BLaER1 treated with 17β-estradiol and CSF1 and Interleukin-3, amounts not matched to agents 10 nM and 100 nM (cell line): ENCODE measurements at regions not wholly inside any gene's neighbourhood (a gene's known extent, or its start where the extent isn't known, plus 50 kb on each side); places are given as distances from the start of the nearest gene placed in this dataset.

ENCODE experiments used
- H3K27ac ChIP-seq, 11 experiments: shearing (Covaris generic); formaldehyde crosslinking; 2 replicates each; pipeline ENCODE4 v1.8.1; 2022
- H3K27me3 ChIP-seq, 11 experiments: shearing (Covaris generic); formaldehyde crosslinking; 2 replicates each; pipeline ENCODE4 v1.8.1; 2022
- H3K36me3 ChIP-seq, 11 experiments: shearing (Covaris generic); formaldehyde crosslinking; 2 replicates each; pipeline ENCODE4 v1.8.1; 2022
- H3K4me1 ChIP-seq, 10 experiments: shearing (Covaris generic); formaldehyde crosslinking; 2 replicates each; pipeline ENCODE4 v1.8.1; 2022
- H3K4me2 ChIP-seq, 11 experiments: shearing (Covaris generic); formaldehyde crosslinking; 2 replicates each; pipeline ENCODE4 v1.8.1; 2022
- H3K4me3 ChIP-seq, 10 experiments: shearing (Covaris generic); formaldehyde crosslinking; 2 replicates each; pipeline ENCODE4 v1.8.1; 2022
- H3K9ac ChIP-seq, 11 experiments: shearing (Covaris generic); formaldehyde crosslinking; 2 replicates each; pipeline ENCODE4 v1.8.1; 2022
- H3K9me3 ChIP-seq, 11 experiments: shearing (Covaris generic); formaldehyde crosslinking; replicated peaks in 1 of 11; 2 replicates each; pipeline ENCODE4 v1.8.1; 2022
- H4K20me1 ChIP-seq, 11 experiments: shearing (Covaris generic); formaldehyde crosslinking; 2 replicates each; pipeline ENCODE4 v1.8.1; 2022
- Cebpa-rat ChIP-seq, 11 experiments: shearing (Covaris generic); IDR thresholded peaks; 2 replicates each; pipeline ENCODE4 v1.8.1; 2022

DNA sequence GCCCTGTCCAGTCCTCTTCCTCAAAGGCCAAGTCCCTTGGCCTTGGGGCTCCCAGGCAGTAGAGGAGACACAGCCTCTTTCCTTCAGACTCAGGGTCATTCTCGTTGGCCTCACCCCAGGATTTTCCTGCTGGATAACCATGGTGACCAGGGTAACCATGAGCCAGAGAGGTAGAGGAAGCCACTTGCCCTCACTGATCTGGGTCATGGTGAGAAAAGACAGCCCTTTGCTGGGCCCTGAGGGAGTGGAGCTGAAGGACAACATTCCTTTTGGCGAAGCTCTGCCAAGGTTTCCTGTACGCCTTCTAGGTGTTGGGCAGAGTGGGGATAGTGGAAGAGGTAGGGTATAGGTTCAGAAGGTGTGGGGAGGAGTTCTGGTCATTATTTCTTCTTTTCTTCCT lies 53.1 kb upstream of the WNT4 start:
- TF ChIP-seq Cebpa-rat (IDR thresholded peaks at IDR 0.05), result no peak

GRCh38 chr1:22196641-22197040 lies 53.7 kb upstream of the WNT4 start:
- Histone ChIP-seq H3K9ac (no peak overlapping the region), H3K27ac (no peak overlapping the region), H3K4me3 (no peak overlapping the region), H4K20me1 (no peaks in the 10 kb centered on the region), H3K27me3 (no peaks in the 10 kb centered on the region), H3K36me3 (no peaks in the 10 kb centered on the region), H3K9me3 (no peaks in the 10 kb centered on the region), H3K4me1 (no peaks in the 10 kb centered on the region), H3K4me2 (no peak overlapping the region)
- TF ChIP-seq Cebpa-rat (IDR thresholded peaks at IDR 0.05), result no peak

More for the DNA sequence above, 53.1 kb upstream of the WNT4 start:
- Histone ChIP-seq H3K36me3 (no peaks in the 10 kb centered on the region), H3K4me3 (no peak overlapping the region), H3K4me1 (no peaks in the 10 kb centered on the region), H3K4me2 (no peak overlapping the region), H4K20me1 (no peaks in the 10 kb centered on the region), H3K27ac (no peak overlapping the region), H3K9me3 (no peaks in the 10 kb centered on the region), H3K9ac (no peak overlapping the region), H3K27me3 (no peaks in the 10 kb centered on the region)

- H3K27me3 ChIP-seq, result no peaks in the 10 kb centered on the region
Observed at GRCh38 chr1:22197644-22198043, 54.7 kb upstream of the WNT4 start.

DNA sequence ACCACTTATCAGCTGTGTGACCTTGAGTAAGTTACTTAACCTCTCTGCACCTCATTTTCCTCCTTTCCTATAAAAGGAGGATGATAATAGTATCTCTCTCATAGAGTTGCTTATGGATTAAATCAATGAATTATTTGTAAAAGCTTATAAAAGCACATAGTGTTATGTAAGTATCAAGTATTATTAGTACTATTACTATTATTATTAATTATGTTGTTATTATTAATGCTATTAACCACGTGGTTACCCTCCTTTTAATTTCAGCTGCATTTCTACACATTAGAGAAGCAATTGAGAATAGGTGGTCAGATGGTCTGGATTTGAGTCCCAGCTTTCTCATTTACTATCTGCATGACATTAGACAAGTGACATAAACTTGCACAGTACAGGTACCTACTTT lies 58.1 kb upstream of the WNT4 start:
- no peaks in the 10 kb centered on the region for H4K20me1 ChIP-seq
- TF ChIP-seq Cebpa-rat (IDR thresholded peaks at IDR 0.05), result no peak
- H3K4me2 ChIP-seq, result no peak overlapping the region
- no peaks in the 10 kb centered on the region for H3K27me3 ChIP-seq
- H3K9ac ChIP-seq, result no peak overlapping the region
- H3K9me3 ChIP-seq, result no peaks in the 10 kb centered on the region
- H3K36me3 ChIP-seq, result no peaks in the 10 kb centered on the region
- no peak overlapping the region for H3K27ac ChIP-seq
- H3K4me3 ChIP-seq, result no peak overlapping the region
- H3K4me1 ChIP-seq, result no peaks in the 10 kb centered on the region

More at GRCh38 chr1:22197644-22198043, 54.7 kb upstream of the WNT4 start:
- Histone ChIP-seq H3K4me1 (no peaks in the 10 kb centered on the region), H3K9ac (no peak overlapping the region), H3K9me3 (no peaks in the 10 kb centered on the region), H3K4me2 (no peak overlapping the region), H4K20me1 (no peaks in the 10 kb centered on the region), H3K36me3 (no peaks in the 10 kb centered on the region), H3K4me3 (no peak overlapping the region), H3K27ac (no peak overlapping the region)
- no peak for TF ChIP-seq Cebpa-rat (IDR thresholded peaks at IDR 0.05)

DNA sequence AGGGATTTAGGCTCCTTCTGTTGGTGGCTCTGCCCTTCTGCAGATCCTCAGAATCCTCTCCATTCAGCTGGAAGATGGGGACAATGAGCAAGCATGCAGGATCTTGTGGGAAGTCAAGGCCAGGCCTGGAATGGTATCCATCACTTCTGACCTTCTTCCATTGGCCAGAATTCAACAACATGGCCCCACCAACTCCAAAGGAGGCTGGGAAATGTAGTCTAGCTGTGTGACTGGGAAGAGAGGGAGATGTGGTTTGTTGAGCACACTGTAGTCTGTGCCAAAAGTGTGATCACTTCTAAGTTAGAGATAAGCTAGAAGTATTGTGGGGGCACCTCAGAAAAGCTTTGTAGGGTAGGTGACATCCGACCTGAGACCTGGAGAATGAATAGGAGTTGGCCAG lies 60.4 kb upstream of the WNT4 start:
- no peaks in the 10 kb centered on the region for H3K27me3 ChIP-seq
- H3K4me1 ChIP-seq, result no peaks in the 10 kb centered on the region
- H4K20me1 ChIP-seq, result no peaks in the 10 kb centered on the region
- no peak overlapping the region for H3K27ac ChIP-seq
- H3K4me2 ChIP-seq, result no peak overlapping the region
- H3K4me3 ChIP-seq, result no peak overlapping the region
- no peak overlapping the region for H3K9ac ChIP-seq
- no peak for TF ChIP-seq Cebpa-rat (IDR thresholded peaks at IDR 0.05)
- H3K36me3 ChIP-seq, result no peaks in the 10 kb centered on the region
- no peaks in the 10 kb centered on the region for H3K9me3 ChIP-seq

DNA sequence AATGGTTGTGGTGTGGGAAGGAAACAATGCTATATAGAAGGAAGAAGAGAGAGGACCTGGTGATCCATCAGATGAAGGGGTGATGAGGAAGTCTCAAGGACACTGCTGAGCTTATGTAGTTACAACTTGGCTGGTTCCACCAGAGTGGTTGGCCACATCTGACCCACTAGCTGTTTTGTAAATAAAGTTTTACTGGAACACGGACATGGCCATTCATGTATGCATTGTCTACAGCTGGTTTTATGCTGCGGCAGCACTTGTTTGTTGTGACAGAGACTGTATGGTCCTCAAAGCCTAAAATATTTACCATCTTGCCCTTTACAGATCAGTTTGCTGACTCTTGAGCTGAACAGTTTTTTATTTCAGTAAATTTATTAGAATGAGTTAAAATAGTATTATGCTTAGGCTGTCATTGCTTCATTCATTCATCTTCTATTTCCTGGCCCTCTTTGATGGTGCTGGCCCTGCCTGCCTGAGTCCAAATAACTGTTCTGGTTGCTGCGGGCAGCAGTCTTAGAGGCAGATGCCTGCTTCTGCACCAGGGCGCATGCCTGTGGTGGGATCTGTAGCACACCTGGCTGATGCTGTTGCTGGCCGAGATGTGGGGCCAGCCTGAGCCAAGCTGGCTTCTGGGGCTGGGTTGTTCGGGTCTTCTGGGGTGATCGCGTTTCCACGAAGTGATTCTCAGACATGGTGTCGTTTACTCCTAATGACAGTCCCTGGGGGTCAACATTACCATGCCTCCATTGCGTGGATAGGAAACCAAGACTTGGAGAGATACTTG lies 61.4 kb upstream of the WNT4 start:
- Histone ChIP-seq H4K20me1 (no peaks in the 10 kb centered on the region), H3K4me3 (no peak overlapping the region), H3K9me3 (no peaks in the 10 kb centered on the region), H3K27me3 (no peaks in the 10 kb centered on the region), H3K27ac (no peak overlapping the region), H3K9ac (no peak overlapping the region), H3K4me2 (no peak overlapping the region), H3K4me1 (no peaks in the 10 kb centered on the region), H3K36me3 (no peaks in the 10 kb centered on the region)
- no peak for TF ChIP-seq Cebpa-rat (IDR thresholded peaks at IDR 0.05)

- Histone ChIP-seq H3K4me2 (no peak overlapping the region), H3K27ac (no peak overlapping the region), H3K4me3 (no peak overlapping the region), H3K4me1 (no peaks in the 10 kb centered on the region), H3K27me3 (no peaks in the 10 kb centered on the region), H3K36me3 (no peaks in the 10 kb centered on the region), H4K20me1 (no peaks in the 10 kb centered on the region), H3K9me3 (no peaks in the 10 kb centered on the region), H3K9ac (no peak overlapping the region)
- no peak for TF ChIP-seq Cebpa-rat (IDR thresholded peaks at IDR 0.05)
Observed at GRCh38 chr1:22204989-22205913, 62.4 kb upstream of the WNT4 start.

- Histone ChIP-seq H3K4me3 (no peak overlapping the region), H3K4me1 (no peaks in the 10 kb centered on the region), H3K9me3 (no peaks in the 10 kb centered on the region), H3K36me3 (no peaks in the 10 kb centered on the region), H3K27me3 (peaks cover 0 to 2% (median 0%) of the 10 kb centered on the region in 11 experiments; a peak in 2 of 22 replicates), H3K27ac (no peak overlapping the region), H3K4me2 (no peak overlapping the region), H3K9ac (no peak overlapping the region), H4K20me1 (no peaks in the 10 kb centered on the region)
- no peak for TF ChIP-seq Cebpa-rat (IDR thresholded peaks at IDR 0.05)
Observed at GRCh38 chr1:22206551-22207125, 63.7 kb upstream of the WNT4 start.

- Histone ChIP-seq H3K4me1 (peaks cover 0 to 5% (median under 1%) of the 10 kb centered on the region in 10 experiments; a peak in 7 of 20 replicates), H3K9me3 (no peaks in the 10 kb centered on the region), H4K20me1 (no peaks in the 10 kb centered on the region), H3K36me3 (no peaks in the 10 kb centered on the region), H3K4me3 (no peak overlapping the region), H3K27ac (no peak overlapping the region), H3K27me3 (peaks cover under 1 to 13% (median 8%) of the 10 kb centered on the region in 11 experiments; a peak in 15 of 22 replicates), H3K4me2 (no peak overlapping the region), H3K9ac (no peak overlapping the region)
- no peak for TF ChIP-seq Cebpa-rat (IDR thresholded peaks at IDR 0.05)
Observed at GRCh38 chr1:22207511-22208267, 64.8 kb upstream of the WNT4 start.
